H1 (cell line): ENCODE measurements at regions not wholly inside any gene's neighbourhood (a gene's known extent, or its start where the extent isn't known, plus 50 kb on each side); places are given as distances from the start of the nearest gene placed in this dataset.

Source experiments
- CTCF ChIA-PET: fragments of 300-600 bp; sonication (Branson Sonifier 250); formaldehyde crosslinking; loops from one replicate; lab custom pipeline; 2021; ENCODE audit not compliant: partially characterized antibody; lab: Charles Lee
- POLR2A ChIA-PET: fragments of 300-600 bp; sonication (Branson Sonifier 250); formaldehyde crosslinking; loops from one replicate; lab custom pipeline; 2021; ENCODE audit warnings: inconsistent platforms; ENCODE audit not compliant: partially characterized antibody; lab: Charles Lee
- DNase-seq, 2 experiments: peaks; one replicate each; pipeline versions ENCODE4 v3.0.0 to v3.0.0-alpha.2; 2010 to 2022; ENCODE audit warnings: low spot score in 2 of 2, low read depth in 1 of 2, mixed read lengths in 1 of 2
- FAIRE-seq: peaks from 2 replicates; lab custom pipeline; 2011; peaks lifted over from hg19 to GRCh38; lab: Jason Lieb, UNC
- H2AFZ ChIP-seq: 2 replicates; pipeline ENCODE4 v1.8.1; 2012; ENCODE audit warnings: low read length, inconsistent platforms
- H2AK5ac ChIP-seq: 2 replicates; pipeline ENCODE4 v1.6.1; 2013; ENCODE audit warnings: low read depth, low read length
- H2BK120ac ChIP-seq: replicated peaks from 2 replicates; pipeline ENCODE3; 2013; ENCODE audit warnings: low read depth, low read length, inconsistent platforms
- H2BK12ac ChIP-seq: 2 replicates; pipeline ENCODE4 v1.6.1; 2013; ENCODE audit warnings: low read depth, low read length
- H2BK15ac ChIP-seq: 2 replicates; pipeline ENCODE4 v1.6.1; 2013; ENCODE audit warnings: low read length
- H2BK20ac ChIP-seq: 2 replicates; pipeline ENCODE4 v1.6.1; 2013; ENCODE audit warnings: low read length
- H2BK5ac ChIP-seq: 2 replicates; pipeline ENCODE4 v1.6.1; 2013; ENCODE audit warnings: low read depth, low read length
- H3K14ac ChIP-seq: 2 replicates; pipeline ENCODE4 v1.6.1; 2013; ENCODE audit warnings: inconsistent platforms; ENCODE audit not compliant: insufficient read length
- H3K18ac ChIP-seq: 2 replicates; pipeline ENCODE4 v1.6.1; 2013; ENCODE audit warnings: low read length; ENCODE audit errors: extremely low read depth
- H3K23ac ChIP-seq: 2 replicates; pipeline ENCODE4 v1.6.1; 2013; ENCODE audit warnings: inconsistent platforms; ENCODE audit not compliant: insufficient read length
- H3K23me2 ChIP-seq: 2 replicates; pipeline ENCODE4 v1.6.1; 2013; ENCODE audit warnings: low read depth, low read length
- H3K27ac ChIP-seq: 2 replicates; pipeline ENCODE4 v1.6.1; 2011; ENCODE audit warnings: low read depth, low read length, inconsistent platforms
- H3K27me3 ChIP-seq, 4 experiments: replicated peaks in 1 of 4; 1 replicate in 1 of 4; 2 replicates in 3 of 4; pipeline versions ENCODE4 v1.6.1 to v1.8.1; 2011 to 2013; ENCODE audit warnings: low read length in 3 of 4, mild to moderate bottlenecking in 3 of 4, inconsistent platforms in 2 of 4, mixed read lengths in 2 of 4, moderate library complexity in 1 of 4; ENCODE audit not compliant: control insufficient read depth in 3 of 4, insufficient read depth in 3 of 4; ENCODE audit errors: extremely low read depth in 1 of 4
- H3K36me3 ChIP-seq, 4 experiments: 2 replicates each; pipeline versions ENCODE4 v1.6.1 to v1.8.1; 2011 to 2013; ENCODE audit warnings: mild to moderate bottlenecking in 4 of 4, low read length in 3 of 4, moderate library complexity in 2 of 4, control low read depth in 1 of 4, inconsistent platforms in 1 of 4; ENCODE audit not compliant: insufficient read depth in 4 of 4, control insufficient read depth in 2 of 4
- H3K4ac ChIP-seq: replicated peaks from 2 replicates; pipeline ENCODE3; 2013; ENCODE audit warnings: low read length, low read depth, mixed read lengths, inconsistent platforms; ENCODE audit not compliant: insufficient read length
- H3K4me1 ChIP-seq, 4 experiments: replicated peaks in 1 of 4; 1 replicate in 1 of 4; 2 replicates in 3 of 4; pipeline versions ENCODE4 v1.6.1 to v1.8.1; 2011 to 2013; ENCODE audit warnings: low read length in 3 of 4, inconsistent platforms in 2 of 4, mixed read lengths in 1 of 4; ENCODE audit not compliant: insufficient read depth in 4 of 4, control insufficient read depth in 3 of 4
- H3K4me2 ChIP-seq, 2 experiments: 2 replicates each; pipeline versions ENCODE4 v1.6.1 to v1.8.1; 2011 to 2013; ENCODE audit warnings: low read depth in 2 of 2, low read length in 2 of 2, control low read depth in 1 of 2, inconsistent platforms in 1 of 2, mild to moderate bottlenecking in 1 of 2; ENCODE audit not compliant: insufficient read depth in 1 of 2
- H3K4me3 ChIP-seq, 4 experiments: fragments of 200-600, 300-600 bp in 1 of 4; sonication (generic), shearing (Covaris generic), sonication (Bioruptor Twin) in 1 of 4; 2 replicates each; pipeline versions ENCODE4 v1.5.1 to v1.8.1; 2011 to 2016; ENCODE audit warnings: low read length in 4 of 4, low read depth in 3 of 4, control low read depth in 2 of 4, inconsistent platforms in 2 of 4, mild to moderate bottlenecking in 2 of 4, mixed read lengths in 1 of 4, moderate library complexity in 1 of 4; ENCODE audit not compliant: insufficient read depth in 2 of 4; ENCODE audit errors: extremely low read depth in 1 of 4
- H3K56ac ChIP-seq: replicated peaks from 2 replicates; pipeline ENCODE3; 2013; ENCODE audit warnings: low read depth, mild to moderate bottlenecking, mixed read lengths, low read length, inconsistent platforms; ENCODE audit not compliant: insufficient read length
- H3K79me1 ChIP-seq: 2 replicates; pipeline ENCODE4 v1.6.1; 2013; ENCODE audit warnings: low read depth, low read length, control low read depth
- H3K79me2 ChIP-seq, 2 experiments: 2 replicates each; pipeline versions ENCODE4 v1.6.1 to v1.8.1; 2012 to 2013; ENCODE audit warnings: low read length in 2 of 2, mild to moderate bottlenecking in 2 of 2, inconsistent platforms in 1 of 2; ENCODE audit not compliant: insufficient read depth in 2 of 2, control insufficient read depth in 1 of 2
- H3K9ac ChIP-seq, 4 experiments: replicated peaks in 1 of 4; 1 replicate in 1 of 4; 2 replicates in 3 of 4; pipeline versions ENCODE4 v1.6.1 to v1.8.1; 2011 to 2013; ENCODE audit warnings: low read depth in 3 of 4, low read length in 3 of 4, control low read depth in 2 of 4, mild to moderate bottlenecking in 2 of 4, moderate library complexity in 2 of 4, inconsistent platforms in 1 of 4; ENCODE audit errors: extremely low read depth in 1 of 4
- H3K9me3 ChIP-seq, 2 experiments: 2 replicates each; pipeline versions ENCODE4 v1.6.1 to v1.8.1; 2012 to 2013; ENCODE audit warnings: mild to moderate bottlenecking in 2 of 2, moderate library complexity in 2 of 2, control low read depth in 1 of 2, inconsistent platforms in 1 of 2, low read depth in 1 of 2, low read length in 1 of 2, mixed read lengths in 1 of 2; ENCODE audit not compliant: insufficient read depth in 2 of 2
- H4K20me1 ChIP-seq, 2 experiments: replicated peaks in 1 of 2; 2 replicates each; pipeline versions ENCODE3 to v1.8.1; 2011 to 2013; ENCODE audit warnings: inconsistent platforms in 2 of 2, low read length in 2 of 2, mild to moderate bottlenecking in 1 of 2; ENCODE audit not compliant: insufficient read depth in 2 of 2, control insufficient read depth in 1 of 2
- H4K5ac ChIP-seq: 2 replicates; pipeline ENCODE4 v1.6.1; 2013; ENCODE audit warnings: low read length, low read depth, mixed read lengths, inconsistent platforms; ENCODE audit not compliant: insufficient read length
- H4K8ac ChIP-seq: 2 replicates; pipeline ENCODE4 v1.8.0; 2013; ENCODE audit warnings: mild to moderate bottlenecking, moderate library complexity, low read length, inconsistent platforms; ENCODE audit not compliant: insufficient read depth; ENCODE audit errors: extremely low read depth
- H4K91ac ChIP-seq: replicated peaks from 2 replicates; pipeline ENCODE3; 2013; ENCODE audit warnings: low read length, mixed read lengths, inconsistent platforms; ENCODE audit not compliant: insufficient read length
- CTBP2 ChIP-seq: IDR thresholded peaks from 2 replicates; pipeline ENCODE4 v1.7.0; 2011; ENCODE audit warnings: borderline replicate concordance, mild to moderate bottlenecking, moderate library complexity, mixed read lengths, low read length; ENCODE audit not compliant: insufficient read depth, insufficient read length
- HDAC6 ChIP-seq: IDR thresholded peaks from one replicate; pipeline ENCODE4 v1.7.1; 2012; ENCODE audit warnings: low read depth, mild to moderate bottlenecking, inconsistent platforms, low read length, moderate library complexity
- KDM4A ChIP-seq: IDR thresholded peaks from one replicate; pipeline ENCODE4 v1.7.1; 2012; ENCODE audit warnings: low read depth, mild to moderate bottlenecking, moderate library complexity, low read length, inconsistent platforms; ENCODE audit not compliant: severe bottlenecking
- RAD21 ChIP-seq, 2 experiments: IDR thresholded peaks in 1 of 2; conservative IDR thresholded peaks in 1 of 2; 2 replicates each; pipeline ENCODE4 v1.6.1; 2011; ENCODE audit warnings: low read depth in 2 of 2, low read length in 2 of 2, improper control_type of control experiment in 1 of 2, inconsistent platforms in 1 of 2, mild to moderate bottlenecking in 1 of 2, moderate library complexity in 1 of 2
- RBBP5 ChIP-seq: IDR thresholded peaks from 2 replicates; pipeline ENCODE4 v1.7.1; 2012; ENCODE audit warnings: low read depth, mild to moderate bottlenecking, inconsistent platforms, low read length, moderate library complexity, borderline replicate concordance
- SIX5 ChIP-seq: IDR thresholded peaks from 2 replicates; pipeline ENCODE4 v1.6.1; 2011; ENCODE audit warnings: mild to moderate bottlenecking, low read depth, low read length
- SP4 ChIP-seq: IDR thresholded peaks from 2 replicates; pipeline ENCODE4 v1.6.1; 2012; ENCODE audit warnings: low read length, inconsistent platforms
- TAF1 ChIP-seq: IDR thresholded peaks from 2 replicates; pipeline ENCODE4 v1.6.1; 2011; ENCODE audit warnings: mild to moderate bottlenecking, low read depth, low read length
- YY1 ChIP-seq: IDR thresholded peaks from 2 replicates; pipeline ENCODE4 v1.6.1; 2011; ENCODE audit warnings: low read depth, mild to moderate bottlenecking, low read length
- WGBS, 2 experiments: shearing (Covaris generic) in 1 of 2; methylation state at CpG; one replicate each; pipeline versions ENCODE4 v1.1.6 to v1.1.7; 2013 to 2015; ENCODE audit warnings: low lambda C conversion rate in 2 of 2, mixed read lengths in 2 of 2, inconsistent platforms in 1 of 2, low coverage in 1 of 2, missing lambda C conversion rate in 1 of 2; ENCODE audit not compliant: insufficient replicate concordance in 2 of 2, insufficient coverage in 1 of 2, insufficient read length in 1 of 2; ENCODE audit errors: extremely low coverage in 1 of 2, missing lambda C conversion rate in 1 of 2; 5-methylcytosine and 5-hydroxymethylcytosine counted together
- TF ChIP-seq, protein P1 (sequence below): IDR thresholded peaks from 2 replicates; pipeline ENCODE4 v1.6.1; 2012; ENCODE audit warnings: inconsistent platforms

DNA sequence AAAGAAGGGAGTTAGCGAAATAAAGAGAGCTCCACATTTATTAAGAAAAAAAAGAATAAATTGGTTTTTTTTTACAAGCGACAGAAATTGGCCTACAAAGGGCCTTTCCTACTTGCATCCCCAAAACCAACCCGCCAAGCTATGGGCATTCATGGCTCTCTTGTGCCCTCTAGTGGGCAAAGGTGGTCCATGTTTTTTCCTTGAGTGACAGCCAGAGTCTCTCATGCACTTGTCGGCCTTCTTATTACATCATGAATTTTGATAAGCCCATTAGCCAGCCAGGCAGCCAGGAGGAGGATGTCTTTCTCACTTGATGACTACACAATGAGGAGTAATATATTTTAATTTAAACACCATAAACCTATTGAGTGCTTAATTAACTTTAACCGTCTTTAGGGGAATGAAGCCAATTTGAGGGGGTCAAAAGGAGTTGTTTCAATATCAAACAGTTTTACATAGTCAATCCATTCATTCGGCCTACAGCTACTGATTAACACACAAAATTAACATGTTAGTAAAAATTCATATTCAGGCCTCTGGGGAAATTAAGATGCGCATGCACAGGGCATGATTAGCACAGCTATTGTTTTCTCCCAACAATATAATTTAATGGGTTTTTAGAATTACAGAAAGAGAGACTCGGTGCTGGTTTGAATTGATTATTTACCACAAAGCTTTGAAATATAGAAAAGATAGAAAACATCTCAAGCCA lies 85.5 kb downstream of the RCN1 start:
- Histone ChIP-seq H3K23me2 (no peaks in the 10 kb centered on the region; the same call in 1 of the 2 replicates), H2BK120ac (no peak overlapping the region), H3K9ac (no peak overlapping the region), H3K23ac (no peak overlapping the region), H3K9me3 (no peaks in the 10 kb centered on the region), H2AK5ac (no peak overlapping the region), H3K56ac (no peak overlapping the region), H3K27ac (no peak overlapping the region), H3K36me3 (no peaks in the 10 kb centered on the region), H4K8ac (no peak overlapping the region), H3K18ac (no peak overlapping the region), H3K4me2 (no peak overlapping the region), H3K4ac (no peak overlapping the region), H2BK5ac (no peak overlapping the region), H3K14ac (no peak overlapping the region), H3K79me1 (no peaks in the 10 kb centered on the region), H3K4me3 (no peak overlapping the region), H3K4me1 (no peaks in the 10 kb centered on the region), H4K91ac (no peak overlapping the region), H3K27me3 (no peaks in the 10 kb centered on the region), H2AFZ (peak overlapping the region; percentile 61; the same call in 1 of the 2 replicates), H2BK15ac (no peak overlapping the region), H4K20me1 (no peaks in the 10 kb centered on the region), H4K5ac (no peak overlapping the region), H2BK12ac (no peak overlapping the region), H2BK20ac (no peak overlapping the region), H3K79me2 (no peaks in the 10 kb centered on the region)
- POLR2A ChIA-PET, result interaction anchor here (0.6 to 1.1 kb wide), 2 partner anchors 44 to 60 kb away, joined by 3 to 4 read pairs; no protein-coding TSS in a partner anchor
- DNase-seq (peak; percentile 59 to 91), FAIRE-seq (peak; percentile 48)
- CTCF ChIA-PET, result interaction anchor here (0.6 to 7.6 kb wide), 61 partner anchors 9 to 1072 kb away, joined by 3 to 74 read pairs (median 4); no protein-coding TSS in a partner anchor
- 51% methylated on average over 8 of the region's 8 CpGs; no CpG with 5 or more reads in 1 of the 2 experiments for WGBS, 2 experiments
- 0 out of 2 replicates have a peak, but pooled peaks have one; percentile 10 for TF ChIP-seq YY1
- no peak for TF ChIP-seq RBBP5
- TF ChIP-seq HDAC6, result no peak
- TF ChIP-seq, protein P1, sequence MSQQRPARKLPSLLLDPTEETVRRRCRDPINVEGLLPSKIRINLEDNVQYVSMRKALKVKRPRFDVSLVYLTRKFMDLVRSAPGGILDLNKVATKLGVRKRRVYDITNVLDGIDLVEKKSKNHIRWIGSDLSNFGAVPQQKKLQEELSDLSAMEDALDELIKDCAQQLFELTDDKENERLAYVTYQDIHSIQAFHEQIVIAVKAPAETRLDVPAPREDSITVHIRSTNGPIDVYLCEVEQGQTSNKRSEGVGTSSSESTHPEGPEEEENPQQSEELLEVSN, result no peak
- no peak for TF ChIP-seq CTBP2
- no peak for TF ChIP-seq SIX5
- TF ChIP-seq KDM4A, result no peak
- TF ChIP-seq SP4, result no peak
- peak; percentile 57; the same call in 1 of the 2 replicates for TF ChIP-seq TAF1
- TF ChIP-seq RAD21 (IDR thresholded peaks at IDR 0.05 in 1 of 2, conservative IDR thresholded peaks at IDR 0.05 in 1 of 2; ENCODE audit: low read depth in 2 of 2, low read length in 2 of 2), result peak; percentile 91 to 94
